ENCODE measurements at regions not wholly inside any gene's neighbourhood (a gene's known extent, or its start where the extent isn't known, plus 50 kb on each side); places are given as distances from the start of the nearest gene placed in this dataset.

- 4% methylated on average over 10 of the region's 11 CpGs for WGBS (ENCODE audit: insufficient coverage, low coverage, missing lambda C conversion rate)
- no peak overlapping the region for H3K4me2 ChIP-seq (ENCODE audit: insufficient read depth, low read length)
- intact Hi-C loops (cut with micrococcal nuclease), result no loop called here
- ChIA-PET POLR2A (interaction anchor here (0.6 kb wide), 3 partner anchors 8 to 1250 kb away, joined by 3 to 5 read pairs (median 4); partner anchors contain the start of gene ARID3B), CTCF (ENCODE audit: low intra/inter-chr PET ratio) (no interaction called here)
- H3K36me3 ChIP-seq (ENCODE audit: control insufficient read depth, insufficient read depth, low read length), result no peaks in the 10 kb centered on the region
- peaks cover 14 to 38% of the 10 kb centered on the region in 2 experiments for H3K27me3 ChIP-seq (ENCODE audit: control insufficient read depth in 2 of 2, insufficient read depth in 2 of 2, low read length in 2 of 2)
- H3K4me3 ChIP-seq, result no peak overlapping the region
- ATAC-seq (no peak), DNase-seq (ENCODE audit: extremely low read depth in 1 of 4, low spot score in 3 of 4) (no peak), FAIRE-seq (no peak)
- no peaks in the 10 kb centered on the region for H4K20me1 ChIP-seq (replicated peaks; ENCODE audit: control insufficient read depth, insufficient read depth, low read length)
- H3K9me3 ChIP-seq (replicated peaks; ENCODE audit: control insufficient read depth, insufficient read depth, low read depth, low read length), result no peaks in the 10 kb centered on the region
- TF ChIP-seq TCF15 (CRISPR knock-in tag; IDR thresholded peaks at IDR 0.05), result no peak
- TF ChIP-seq KLF6 (CRISPR knock-in tag; IDR thresholded peaks at IDR 0.05; ENCODE audit: borderline replicate concordance), result no peak
- no peak for TF ChIP-seq ESRRB (CRISPR knock-in tag; IDR thresholded peaks at IDR 0.05; ENCODE audit: borderline replicate concordance)
- no peak for TF ChIP-seq HDAC8 (tag; IDR thresholded peaks at IDR 0.05)
- TF ChIP-seq KDM4B (IDR thresholded peaks at IDR 0.05; ENCODE audit: borderline replicate concordance in 2 of 2, low read depth in 1 of 2), result no peak
- TF ChIP-seq CAMTA2 (CRISPR knock-in tag; conservative IDR thresholded peaks at IDR 0.05), result no peak
- H3K27ac ChIP-seq (ENCODE audit: extremely low read depth, low read depth, low read length), result no peak overlapping the region
- no peaks in the 10 kb centered on the region for H3K9me1 ChIP-seq (ENCODE audit: control insufficient read depth, insufficient read depth, low read length)
- BruUV-seq (replicated peaks), result no TSS peak
- no peak overlapping the region for H2AFZ ChIP-seq (ENCODE audit: low read depth, low read length)
- H3K9ac ChIP-seq (ENCODE audit: insufficient read depth in 1 of 2, low read depth in 2 of 2, low read length in 2 of 2), result no peak overlapping the region
- in situ Hi-C loops (cut with MboI), result loop anchor here (5.0 kb wide), 2 partner anchors 58 to 103 kb away; no protein-coding TSS in a partner anchor
- H3K4me1 ChIP-seq (replicated peaks in 1 of 2; ENCODE audit: control insufficient read depth in 2 of 2, insufficient read depth in 2 of 2, low read length in 2 of 2), result peaks cover 0 to 12% of the 10 kb centered on the region in 2 experiments; a peak in 2 of 5 replicates
- no peaks in the 10 kb centered on the region for H3K79me2 ChIP-seq (ENCODE audit: control insufficient read depth, insufficient read depth, low read length)
Observed at GRCh38 chr15:75790631-75791336, 52.5 kb upstream of the UBE2Q2 start.
